Lower lobe of right lung (tissue), 2 donors: ENCODE measurements at regions not wholly inside any gene's neighbourhood (a gene's known extent, or its start where the extent isn't known, plus 50 kb on each side); places are given as distances from the start of the nearest gene placed in this dataset.

Experiments used
- ATAC-seq, 2 donors: fragments of 200-7000 bp; cut with Tn5 transposase; one replicate each; pipeline ENCODE4 v1.9.1; 2020 to 2022; ENCODE audit warnings: mild to moderate bottlenecking in 2 of 2, moderate library complexity in 2 of 2
- DNase-seq: peaks from one replicate; pipeline ENCODE4 v3.0.0-alpha.2; 2020
- H3K27ac ChIP-seq: fragments of 200-600 bp; one replicate; pipeline ENCODE4 v1.8.0; 2022
- H3K27me3 ChIP-seq: fragments of 200-600 bp; one replicate; pipeline ENCODE4 v1.8.0; 2022; ENCODE audit warnings: low read depth
- H3K36me3 ChIP-seq: fragments of 200-600 bp; one replicate; pipeline ENCODE4 v1.8.0; 2022; ENCODE audit warnings: mild to moderate bottlenecking
- H3K4me1 ChIP-seq: fragments of 200-600 bp; one replicate; pipeline ENCODE4 v1.8.0; 2022
- H3K4me3 ChIP-seq: fragments of 200-600 bp; one replicate; pipeline ENCODE4 v1.8.0; 2022; ENCODE audit warnings: mild to moderate bottlenecking
- H3K9me3 ChIP-seq: fragments of 200-600 bp; one replicate; pipeline ENCODE4 v1.8.0; 2022
- CTCF ChIP-seq: fragments of 200-600 bp; IDR thresholded peaks from one replicate; pipeline ENCODE4 v1.8.0; 2022; ENCODE audit warnings: antibody characterized with exemption, mild to moderate bottlenecking
- intact Hi-C: fragments of 100-400 bp; cut with DNase I; formaldehyde crosslinking; loops from one replicate; pipeline ENCODE4 v1.11.0; 2022
- donor health status: DM: no; HTN: yes; CAD: no; lungs with severe emphysema.

- Histone ChIP-seq H3K27me3 (peaks cover 6% of the 10 kb centered on the region), H3K9me3 (no peaks in the 10 kb centered on the region), H3K36me3 (no peaks in the 10 kb centered on the region), H3K4me3 (no peak overlapping the region), H3K27ac (no peak overlapping the region), H3K4me1 (no peaks in the 10 kb centered on the region)
- DNase-seq, result no peak
- intact Hi-C loops, result no loop called here
- ATAC-seq, result no peak
- no peak for TF ChIP-seq CTCF
Measured at GRCh38 chr22:47797342-47797945, 1035.0 kb downstream of the TBC1D22A start.

- no peak overlapping the region for H3K4me3 ChIP-seq
- H3K9me3 ChIP-seq, result no peaks in the 10 kb centered on the region
- DNase-seq (no peak), ATAC-seq (no peak)
- TF ChIP-seq CTCF, result no peak
- intact Hi-C loops, result no loop called here
- H3K27me3 ChIP-seq, result peaks cover 6% of the 10 kb centered on the region
- no peaks in the 10 kb centered on the region for H3K36me3 ChIP-seq
- H3K27ac ChIP-seq, result no peak overlapping the region
- no peaks in the 10 kb centered on the region for H3K4me1 ChIP-seq
Measured at GRCh38 chr22:47796128-47796908, 1033.9 kb downstream of the TBC1D22A start.

- H3K4me1 ChIP-seq, result no peaks in the 10 kb centered on the region
- no peak overlapping the region for H3K27ac ChIP-seq
- ATAC-seq, result no peak
- no peaks in the 10 kb centered on the region for H3K9me3 ChIP-seq
- no peaks in the 10 kb centered on the region for H3K36me3 ChIP-seq
- no peak overlapping the region for H3K4me3 ChIP-seq
- DNase-seq, result no peak
- intact Hi-C loops, result no loop called here
- TF ChIP-seq CTCF, result no peak
- H3K27me3 ChIP-seq, result peaks cover 6% of the 10 kb centered on the region
Measured at GRCh38 chr22:47795477-47796127, 1033.2 kb downstream of the TBC1D22A start.

GRCh38 chr22:47794851-47795250 is 1032.4 kb downstream of the TBC1D22A start:
- peaks cover 6% of the 10 kb centered on the region for H3K27me3 ChIP-seq
- H3K9me3 ChIP-seq, result no peaks in the 10 kb centered on the region
- no peak for TF ChIP-seq CTCF
- H3K27ac ChIP-seq, result no peak overlapping the region
- intact Hi-C loops, result no loop called here
- ATAC-seq, result no peak
- H3K36me3 ChIP-seq, result no peaks in the 10 kb centered on the region
- H3K4me1 ChIP-seq, result no peaks in the 10 kb centered on the region
- DNase-seq, result no peak
- no peak overlapping the region for H3K4me3 ChIP-seq

GRCh38 chr22:47793304-47794101 is 1031.1 kb downstream of the TBC1D22A start:
- Histone ChIP-seq H3K36me3 (no peaks in the 10 kb centered on the region), H3K4me1 (no peaks in the 10 kb centered on the region), H3K9me3 (no peaks in the 10 kb centered on the region), H3K27ac (no peak overlapping the region), H3K4me3 (no peak overlapping the region), H3K27me3 (peaks cover 6% of the 10 kb centered on the region)
- ATAC-seq (no peak), DNase-seq (no peak)
- intact Hi-C loops, result no loop called here
- no peak for TF ChIP-seq CTCF
